Suprapubic skin (tissue), 3 donors: ENCODE measurements at regions not wholly inside any gene's neighbourhood (a gene's known extent, or its start where the extent isn't known, plus 50 kb on each side); places are given as distances from the start of the nearest gene placed in this dataset.

Source experiments
- EP300 ChIP-seq: sonication (generic); formaldehyde crosslinking; IDR thresholded peaks from one replicate; pipeline ENCODE4 v1.6.1; 2017; ENCODE audit warnings: antibody characterized with exemption
- POLR2A ChIP-seq, 2 donors: fragments of 450-650 bp; IDR thresholded peaks; one replicate each; pipeline ENCODE4 v1.6.1; 2017; ENCODE audit warnings: antibody characterized with exemption in 2 of 2, mild to moderate bottlenecking in 2 of 2, moderate library complexity in 2 of 2
- TF ChIP-seq, protein P1 (sequence below), 2 donors: fragments of 200-600 bp in 1 of 2; fragments of 450-650 bp in 1 of 2; sonication (generic) in 1 of 2; IDR thresholded peaks; one replicate each; pipeline ENCODE4 v1.5.1; 2016 to 2019; ENCODE audit warnings: antibody characterized with exemption in 2 of 2, mild to moderate bottlenecking in 1 of 2, moderate library complexity in 1 of 2

DNA sequence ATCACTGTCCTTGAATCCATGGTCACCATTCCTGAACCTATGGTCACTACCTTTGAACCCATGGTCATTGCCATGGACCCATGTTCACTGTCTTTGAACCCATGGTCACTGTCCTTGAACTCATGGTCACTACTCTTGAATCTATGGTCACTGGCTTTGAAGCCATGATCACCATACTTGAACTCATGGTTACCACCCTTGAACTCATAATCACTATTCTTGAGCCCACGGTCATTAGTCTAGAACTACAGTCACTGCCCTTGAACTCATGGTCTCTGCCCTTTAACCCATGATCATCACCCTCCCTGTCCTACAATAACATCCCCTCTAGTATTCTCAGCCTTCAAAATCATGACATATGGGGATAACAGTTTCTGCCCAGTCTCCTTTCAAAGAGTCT lies 270.5 kb downstream of the CXCL12 start:
- TF ChIP-seq EP300 (no peak), POLR2A (IDR thresholded peaks at IDR 0.05) (no peak)
- TF ChIP-seq, protein P1, sequence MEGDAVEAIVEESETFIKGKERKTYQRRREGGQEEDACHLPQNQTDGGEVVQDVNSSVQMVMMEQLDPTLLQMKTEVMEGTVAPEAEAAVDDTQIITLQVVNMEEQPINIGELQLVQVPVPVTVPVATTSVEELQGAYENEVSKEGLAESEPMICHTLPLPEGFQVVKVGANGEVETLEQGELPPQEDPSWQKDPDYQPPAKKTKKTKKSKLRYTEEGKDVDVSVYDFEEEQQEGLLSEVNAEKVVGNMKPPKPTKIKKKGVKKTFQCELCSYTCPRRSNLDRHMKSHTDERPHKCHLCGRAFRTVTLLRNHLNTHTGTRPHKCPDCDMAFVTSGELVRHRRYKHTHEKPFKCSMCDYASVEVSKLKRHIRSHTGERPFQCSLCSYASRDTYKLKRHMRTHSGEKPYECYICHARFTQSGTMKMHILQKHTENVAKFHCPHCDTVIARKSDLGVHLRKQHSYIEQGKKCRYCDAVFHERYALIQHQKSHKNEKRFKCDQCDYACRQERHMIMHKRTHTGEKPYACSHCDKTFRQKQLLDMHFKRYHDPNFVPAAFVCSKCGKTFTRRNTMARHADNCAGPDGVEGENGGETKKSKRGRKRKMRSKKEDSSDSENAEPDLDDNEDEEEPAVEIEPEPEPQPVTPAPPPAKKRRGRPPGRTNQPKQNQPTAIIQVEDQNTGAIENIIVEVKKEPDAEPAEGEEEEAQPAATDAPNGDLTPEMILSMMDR (IDR thresholded peaks at IDR 0.05), result no peak
